Thoracic aorta (tissue), 2 donors: ENCODE measurements at regions not wholly inside any gene's neighbourhood (a gene's known extent, or its start where the extent isn't known, plus 50 kb on each side); places are given as distances from the start of the nearest gene placed in this dataset.
"Not testable (repeated sequence)": the region's sequence is repeated elsewhere in the genome, so short reads cannot be mapped to it uniquely, and the experiment has no call there.

Experiments
- ATAC-seq: fragments of 150-250 bp; one replicate; pipeline ENCODE4 v1.8.0; 2017; ENCODE audit warnings: low read depth; ENCODE audit not compliant: insufficient number of reproducible peaks, low FRiP score
- DNase-seq: peaks from one replicate; pipeline ENCODE4 v3.0.0-alpha.2; 2020; ENCODE audit warnings: low spot score
- H3K27ac ChIP-seq, 2 donors: fragments of 200-600 bp; sonication (generic); 1 replicate in 1 of 2; 2 replicates in 1 of 2; pipeline ENCODE4 v1.5.1; 2016; ENCODE audit warnings: mild to moderate bottlenecking in 2 of 2, moderate library complexity in 2 of 2
- H3K27me3 ChIP-seq: fragments of 200-600 bp; sonication (generic); replicated peaks from 2 replicates; pipeline ENCODE4 v1.6.0; 2016; ENCODE audit warnings: mild to moderate bottlenecking; ENCODE audit not compliant: insufficient read depth
- H3K36me3 ChIP-seq: fragments of 200-600 bp; sonication (generic); one replicate; pipeline ENCODE4 v1.5.1; 2016
- H3K4me1 ChIP-seq, 2 donors: fragments of 200-600 bp; sonication (generic); 1 replicate in 1 of 2; 2 replicates in 1 of 2; pipeline versions ENCODE4 v1.5.1 to v1.6.0; 2016; ENCODE audit warnings: low read depth in 2 of 2, mild to moderate bottlenecking in 1 of 2; ENCODE audit not compliant: control insufficient read depth in 1 of 2
- H3K4me3 ChIP-seq: fragments of 200-600 bp; sonication (generic); 2 replicates; pipeline ENCODE4 v1.5.1; 2016; ENCODE audit warnings: mild to moderate bottlenecking
- H3K9me3 ChIP-seq: fragments of 200-600 bp; sonication (generic); 2 replicates; pipeline ENCODE4 v1.5.1; 2016
- TF ChIP-seq, protein P1 (sequence below): fragments of 200-600 bp; sonication (generic); IDR thresholded peaks from one replicate; pipeline ENCODE4 v1.5.1; 2019; ENCODE audit warnings: antibody characterized with exemption

- no peaks in the 10 kb centered on the region for H3K27me3 ChIP-seq
- ATAC-seq (no peak), DNase-seq (no peak)
- no peaks in the 10 kb centered on the region for H3K4me1 ChIP-seq
- H3K4me3 ChIP-seq: no peak overlapping the region
- TF ChIP-seq, protein P1, sequence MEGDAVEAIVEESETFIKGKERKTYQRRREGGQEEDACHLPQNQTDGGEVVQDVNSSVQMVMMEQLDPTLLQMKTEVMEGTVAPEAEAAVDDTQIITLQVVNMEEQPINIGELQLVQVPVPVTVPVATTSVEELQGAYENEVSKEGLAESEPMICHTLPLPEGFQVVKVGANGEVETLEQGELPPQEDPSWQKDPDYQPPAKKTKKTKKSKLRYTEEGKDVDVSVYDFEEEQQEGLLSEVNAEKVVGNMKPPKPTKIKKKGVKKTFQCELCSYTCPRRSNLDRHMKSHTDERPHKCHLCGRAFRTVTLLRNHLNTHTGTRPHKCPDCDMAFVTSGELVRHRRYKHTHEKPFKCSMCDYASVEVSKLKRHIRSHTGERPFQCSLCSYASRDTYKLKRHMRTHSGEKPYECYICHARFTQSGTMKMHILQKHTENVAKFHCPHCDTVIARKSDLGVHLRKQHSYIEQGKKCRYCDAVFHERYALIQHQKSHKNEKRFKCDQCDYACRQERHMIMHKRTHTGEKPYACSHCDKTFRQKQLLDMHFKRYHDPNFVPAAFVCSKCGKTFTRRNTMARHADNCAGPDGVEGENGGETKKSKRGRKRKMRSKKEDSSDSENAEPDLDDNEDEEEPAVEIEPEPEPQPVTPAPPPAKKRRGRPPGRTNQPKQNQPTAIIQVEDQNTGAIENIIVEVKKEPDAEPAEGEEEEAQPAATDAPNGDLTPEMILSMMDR: no peak
- no peak overlapping the region for H3K27ac ChIP-seq
- no peaks in the 10 kb centered on the region for H3K36me3 ChIP-seq
- no peaks in the 10 kb centered on the region for H3K9me3 ChIP-seq
Observed at GRCh38 chr7:32206987-32207386, 136.8 kb upstream of the PDE1C start.

GRCh38 chr7:32206488-32206887 lies 136.3 kb upstream of the PDE1C start:
- DNase-seq: no peak
- Histone ChIP-seq H3K27ac (no peak overlapping the region), H3K36me3 (no peaks in the 10 kb centered on the region), H3K4me1 (no peaks in the 10 kb centered on the region), H3K9me3 (no peaks in the 10 kb centered on the region), H3K4me3 (no peak overlapping the region), H3K27me3 (no peaks in the 10 kb centered on the region)
- no peak for ATAC-seq
- TF ChIP-seq, protein P1: no peak

DNA sequence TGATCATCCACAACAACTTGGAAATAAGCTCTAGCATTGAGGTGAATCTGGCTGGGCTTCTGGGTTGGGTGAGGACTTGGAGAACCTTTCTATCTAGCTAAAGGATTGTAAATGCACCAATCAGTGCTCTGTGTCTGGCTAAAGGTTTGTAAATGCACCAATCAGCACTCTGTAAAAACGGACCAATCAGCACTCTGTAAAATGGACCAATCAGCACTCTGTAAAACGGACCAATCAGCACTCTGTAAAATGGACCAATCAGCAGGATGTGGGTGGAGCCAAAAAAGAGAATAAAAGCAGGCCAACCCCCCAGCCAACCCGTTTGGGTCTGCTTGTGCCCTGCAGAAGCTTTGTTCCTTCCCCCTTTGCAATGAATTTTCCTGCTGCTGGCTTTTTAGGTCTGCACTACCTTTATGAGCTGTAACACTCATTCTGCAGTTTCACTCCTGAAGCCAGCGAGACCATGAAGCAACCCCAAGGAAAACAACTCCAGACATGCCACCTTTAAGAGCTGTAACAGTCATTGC lies 135.2 kb upstream of the PDE1C start:
- not testable (repeated sequence) for H3K36me3 ChIP-seq, DNase-seq, H3K27me3 ChIP-seq, H3K9me3 ChIP-seq, ATAC-seq, H3K4me3 ChIP-seq, H3K4me1 ChIP-seq, H3K27ac ChIP-seq

- H3K36me3 ChIP-seq: no peaks in the 10 kb centered on the region
- TF ChIP-seq, protein P1: peak; percentile 91
- DNase-seq (no peak), ATAC-seq (peak; percentile 76)
- peak overlapping the region; percentile 55 for H3K4me3 ChIP-seq
- no peaks in the 10 kb centered on the region for H3K27me3 ChIP-seq
- no peaks in the 10 kb centered on the region for H3K4me1 ChIP-seq
- H3K9me3 ChIP-seq: no peaks in the 10 kb centered on the region
- no peak overlapping the region for H3K27ac ChIP-seq
Observed at GRCh38 chr7:32204361-32205018, 134.3 kb upstream of the PDE1C start.

- DNase-seq: no peak
- no peaks in the 10 kb centered on the region for H3K4me1 ChIP-seq
- H3K27ac ChIP-seq: no peak overlapping the region
- H3K27me3 ChIP-seq: no peaks in the 10 kb centered on the region
- H3K4me3 ChIP-seq: no peak overlapping the region
- ATAC-seq: no peak
- TF ChIP-seq, protein P1: no peak
- no peaks in the 10 kb centered on the region for H3K9me3 ChIP-seq
- no peaks in the 10 kb centered on the region for H3K36me3 ChIP-seq
Observed at GRCh38 chr7:32200646-32201045, 130.4 kb upstream of the PDE1C start.

DNA sequence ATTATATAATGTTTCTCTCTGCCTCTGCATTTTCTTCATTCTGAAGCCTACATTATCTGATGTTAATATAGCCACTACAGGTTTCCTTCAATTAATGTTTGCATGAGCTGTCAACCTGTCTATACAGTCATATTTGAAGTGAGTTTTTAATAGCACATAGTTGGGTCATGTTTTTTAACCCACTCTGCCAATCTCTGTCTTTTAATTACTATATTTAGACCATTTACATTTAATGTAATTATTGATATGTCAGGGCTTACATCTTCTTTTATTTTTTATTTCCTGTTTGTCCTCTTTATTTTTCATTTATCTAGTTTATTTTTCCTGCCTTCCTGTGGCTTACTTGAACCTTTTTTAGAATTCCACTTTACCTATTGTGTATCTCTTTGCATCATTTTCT lies 124.3 kb upstream of the PDE1C start:
- Histone ChIP-seq H3K4me1 (no peaks in the 10 kb centered on the region), H3K27ac (no peak overlapping the region), H3K4me3 (no peak overlapping the region), H3K27me3 (no peaks in the 10 kb centered on the region), H3K9me3 (peaks cover 4% of the 10 kb centered on the region), H3K36me3 (no peaks in the 10 kb centered on the region)
- TF ChIP-seq, protein P1: no peak
- no peak for ATAC-seq
- DNase-seq: no peak
